ENCODE measurements at regions not wholly inside any gene's neighbourhood (a gene's known extent, or its start where the extent isn't known, plus 50 kb on each side); places are given as distances from the start of the nearest gene placed in this dataset.

DNA sequence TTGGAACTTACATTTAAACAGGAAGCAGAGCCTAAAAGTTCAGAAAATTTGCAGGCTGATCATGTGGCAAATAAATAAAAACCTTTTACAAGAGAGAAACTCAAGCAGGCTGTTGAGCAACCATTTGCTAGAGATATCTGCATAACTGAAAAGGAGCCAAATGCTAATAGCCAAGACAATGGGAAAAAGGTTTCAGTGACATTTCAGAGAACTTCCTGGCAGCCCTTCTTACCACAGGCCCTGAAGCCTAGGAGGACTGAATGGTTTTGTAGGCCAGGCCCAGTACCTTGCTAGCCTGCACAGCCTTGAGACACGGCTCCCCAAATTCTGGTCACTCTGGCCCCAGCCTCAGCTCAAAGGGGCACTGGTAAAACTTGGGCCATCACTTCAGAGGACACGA lies 945.1 kb downstream of the ADGRL3 start:
- H3K9me3 Mint-ChIP-seq, result peaks cover 22 to 32% of the 10 kb centered on the region in 2 experiments; a peak in 4 of 5 replicates
- Histone ChIP-seq H2BK12ac (ENCODE audit: insufficient read length, low read depth, low read length) (no peak overlapping the region), H3K23me2 (ENCODE audit: insufficient read length, low read depth, low read length, poor library complexity, severe bottlenecking) (no peaks in the 10 kb centered on the region), H2AFZ (ENCODE audit: low read length) (no peak overlapping the region), H3K23ac (ENCODE audit: insufficient read length, low read depth, low read length) (no peak overlapping the region), H2BK15ac (ENCODE audit: low read depth, low read length) (no peak overlapping the region), H3K79me1 (ENCODE audit: insufficient read depth, low read depth, low read length, poor library complexity, severe bottlenecking) (no peaks in the 10 kb centered on the region), H3K9me3 (ENCODE audit: control insufficient read depth, low read depth, low read length) (peaks cover 6% of the 10 kb centered on the region), H2BK20ac (ENCODE audit: low read depth, low read length, poor library complexity, severe bottlenecking) (no peak overlapping the region), H2BK120ac (ENCODE audit: low read depth, low read length, poor library complexity, severe bottlenecking) (no peak overlapping the region), H3T11ph (ENCODE audit: low read length) (no peak overlapping the region), H3K56ac (ENCODE audit: insufficient read length, low read depth, low read length) (no peak overlapping the region), H4K20me1 (ENCODE audit: control insufficient read depth, insufficient read depth, insufficient read length) (no peaks in the 10 kb centered on the region), H4K8ac (replicated peaks; ENCODE audit: insufficient read length, low read depth, low read length) (no peak overlapping the region), H3K4me1 (ENCODE audit: insufficient read depth, low read length) (no peaks in the 10 kb centered on the region), H3K27ac (ENCODE audit: insufficient read length, low read depth, low read length) (no peak overlapping the region), H4K5ac (ENCODE audit: insufficient read length, low read depth, low read length) (no peak overlapping the region), H3K4me2 (ENCODE audit: insufficient read depth, insufficient read length, low read length) (no peak overlapping the region), H3K9ac (ENCODE audit: extremely low read depth, insufficient read length, low read length) (no peak overlapping the region), H3K18ac (ENCODE audit: insufficient read length, low read depth, low read length) (no peak overlapping the region), H3K4ac (ENCODE audit: low read depth, low read length) (no peak overlapping the region), H3K79me2 (ENCODE audit: insufficient read depth, low read length) (no peaks in the 10 kb centered on the region), H4K91ac (ENCODE audit: insufficient read length, low read depth, low read length) (no peak overlapping the region), H3K14ac (ENCODE audit: insufficient read depth, low read length) (no peak overlapping the region), H3K27me3 (ENCODE audit: insufficient read depth, low read length) (no peaks in the 10 kb centered on the region), H2AK5ac (ENCODE audit: insufficient read length, low read length) (no peak overlapping the region), H2BK5ac (ENCODE audit: insufficient read length, low read length) (no peak overlapping the region)
- no peak for DNase-seq
- TF ChIP-seq, protein P1, sequence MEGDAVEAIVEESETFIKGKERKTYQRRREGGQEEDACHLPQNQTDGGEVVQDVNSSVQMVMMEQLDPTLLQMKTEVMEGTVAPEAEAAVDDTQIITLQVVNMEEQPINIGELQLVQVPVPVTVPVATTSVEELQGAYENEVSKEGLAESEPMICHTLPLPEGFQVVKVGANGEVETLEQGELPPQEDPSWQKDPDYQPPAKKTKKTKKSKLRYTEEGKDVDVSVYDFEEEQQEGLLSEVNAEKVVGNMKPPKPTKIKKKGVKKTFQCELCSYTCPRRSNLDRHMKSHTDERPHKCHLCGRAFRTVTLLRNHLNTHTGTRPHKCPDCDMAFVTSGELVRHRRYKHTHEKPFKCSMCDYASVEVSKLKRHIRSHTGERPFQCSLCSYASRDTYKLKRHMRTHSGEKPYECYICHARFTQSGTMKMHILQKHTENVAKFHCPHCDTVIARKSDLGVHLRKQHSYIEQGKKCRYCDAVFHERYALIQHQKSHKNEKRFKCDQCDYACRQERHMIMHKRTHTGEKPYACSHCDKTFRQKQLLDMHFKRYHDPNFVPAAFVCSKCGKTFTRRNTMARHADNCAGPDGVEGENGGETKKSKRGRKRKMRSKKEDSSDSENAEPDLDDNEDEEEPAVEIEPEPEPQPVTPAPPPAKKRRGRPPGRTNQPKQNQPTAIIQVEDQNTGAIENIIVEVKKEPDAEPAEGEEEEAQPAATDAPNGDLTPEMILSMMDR (conservative IDR thresholded peaks at IDR 0.05), result no peak
- peaks cover 4 to 27% (median 12%) of the 10 kb centered on the region in 3 experiments for H3K36me3 Mint-ChIP-seq (ENCODE audit: insufficient read depth in 1 of 3, low read depth in 3 of 3)
- WGBS (ENCODE audit: extremely low coverage, insufficient read length, low lambda C conversion rate), result no CpG with 5 or more reads among the region's 2 CpGs
- H3K4me1 Mint-ChIP-seq, result no peaks in the 10 kb centered on the region
- no peak overlapping the region for H3K4me3 Mint-ChIP-seq
- H3K27me3 Mint-ChIP-seq (ENCODE audit: low read depth), result no peaks in the 10 kb centered on the region
- no peak overlapping the region for H3K27ac Mint-ChIP-seq

All from H9 (cell line).